PC-9 (cell line): ENCODE measurements at regions not wholly inside any gene's neighbourhood (a gene's known extent, or its start where the extent isn't known, plus 50 kb on each side); places are given as distances from the start of the nearest gene placed in this dataset.

Experiments used
- CTCF ChIP-seq: fragments of 200-600 bp; sonication (generic); conservative IDR thresholded peaks from 2 replicates; pipeline ENCODE4 v1.6.1; 2017; ENCODE audit warnings: mixed run types, antibody characterized with exemption, mild to moderate bottlenecking, moderate library complexity
- EZH2 ChIP-seq: fragments of 200-600 bp; sonication (generic); IDR thresholded peaks from 2 replicates; pipeline ENCODE4 v1.8.0; 2017; ENCODE audit warnings: antibody characterized with exemption, low read depth

- TF ChIP-seq CTCF (no peak), EZH2 (no peak)
These were observed 406.5 kb upstream of the MON1B start for GRCh38 chr16:76784530-76784929.
